ENCODE measurements at regions not wholly inside any gene's neighbourhood (a gene's known extent, or its start where the extent isn't known, plus 50 kb on each side); places are given as distances from the start of the nearest gene placed in this dataset.
"Not testable (repeated sequence)": the region's sequence is repeated elsewhere in the genome, so short reads cannot be mapped to it uniquely, and the experiment has no call there.

- peak; percentile 9 for TF ChIP-seq CTCF (IDR thresholded peaks at IDR 0.05; ENCODE audit: insufficient read depth, low read length, missing control alignments)
- H3K4me3 ChIP-seq (ENCODE audit: low read depth, low read length) = no peak overlapping the region
- ChIA-PET CTCF (interaction anchor here (0.6 to 5.8 kb wide), 52 partner anchors 11 to 633 kb away, joined by 3 to 137 read pairs (median 6); partner anchors contain the start of genes GPX8 and SNX18), POLR2A (interaction anchor here (0.5 to 0.6 kb wide), 2 partner anchors 292 to 350 kb away, joined by 3 to 4 read pairs; partner anchors contain the start of genes GPX8 and SNX18)
- no peak for DNase-seq (ENCODE audit: low read depth, low spot score)
These were observed 118.0 kb downstream of the ESM1 start for GRCh38 chr5:54867310-54867944.

- POLR2A ChIA-PET; DNase-seq (ENCODE audit: low read depth, low spot score); H3K4me3 ChIP-seq (ENCODE audit: low read depth, low read length): not testable (repeated sequence)
- CTCF ChIA-PET = interaction anchor here (0.7 to 5.8 kb wide), 15 partner anchors 8 to 621 kb away, joined by 3 to 137 read pairs (median 7); partner anchors contain the start of genes GPX8 and SNX18
These were observed 120.4 kb downstream of the ESM1 start for GRCh38 chr5:54864911-54865515.

- CTCF ChIA-PET = interaction anchor here (0.7 to 2.3 kb wide), 6 partner anchors 18 to 618 kb away, joined by 3 to 25 read pairs (median 3); partner anchors contain the start of gene SNX18
- POLR2A ChIA-PET = no interaction called here
- no peak for DNase-seq (ENCODE audit: low read depth, low spot score)
- H3K4me3 ChIP-seq (ENCODE audit: low read depth, low read length) = no peak overlapping the region
- no peak for TF ChIP-seq CTCF (IDR thresholded peaks at IDR 0.05; ENCODE audit: insufficient read depth, low read length, missing control alignments)
These were observed 123.4 kb downstream of the ESM1 start for GRCh38 chr5:54862036-54862435.

- TF ChIP-seq CTCF (IDR thresholded peaks at IDR 0.05; ENCODE audit: insufficient read depth, low read length, missing control alignments) = no peak
- no peak for DNase-seq (ENCODE audit: low read depth, low spot score)
- no peak overlapping the region for H3K4me3 ChIP-seq (ENCODE audit: low read depth, low read length)
- ChIA-PET POLR2A (no interaction called here), CTCF (interaction anchor here (0.9 to 2.3 kb wide), 6 partner anchors 19 to 618 kb away, joined by 3 to 25 read pairs (median 3); partner anchors contain the start of gene SNX18)
These were observed 124.0 kb downstream of the ESM1 start for GRCh38 chr5:54861212-54861894.

- no peak for TF ChIP-seq CTCF (IDR thresholded peaks at IDR 0.05; ENCODE audit: insufficient read depth, low read length, missing control alignments)
- CTCF ChIA-PET = interaction anchor here (0.9 to 2.3 kb wide), 3 partner anchors 343 to 371 kb away, joined by 3 to 25 read pairs (median 7); partner anchors contain the start of gene SNX18
- POLR2A ChIA-PET = no interaction called here
- DNase-seq (ENCODE audit: low read depth, low spot score) = no peak
- no peak overlapping the region for H3K4me3 ChIP-seq (ENCODE audit: low read depth, low read length)
These were observed 125.1 kb downstream of the ESM1 start for GRCh38 chr5:54860321-54860720.

- TF ChIP-seq CTCF (IDR thresholded peaks at IDR 0.05; ENCODE audit: insufficient read depth, low read length, missing control alignments) = no peak
- ChIA-PET POLR2A (no interaction called here), CTCF (interaction anchor here (0.6 to 1.5 kb wide), 5 partner anchors 9 to 343 kb away, joined by 3 to 7 read pairs (median 5); no protein-coding TSS in a partner anchor)
- DNase-seq (ENCODE audit: low read depth, low spot score) = no peak
- H3K4me3 ChIP-seq (ENCODE audit: low read depth, low read length) = no peak overlapping the region
These were observed 126.1 kb downstream of the ESM1 start for GRCh38 chr5:54859316-54859715.
